Astrocyte of the spinal cord (primary cell): ENCODE measurements at regions not wholly inside any gene's neighbourhood (a gene's known extent, or its start where the extent isn't known, plus 50 kb on each side); places are given as distances from the start of the nearest gene placed in this dataset.

ENCODE experiments used
- DNase-seq: peaks from one replicate; pipeline ENCODE4 v3.0.0; 2011; ENCODE audit warnings: low read depth, low spot score
- H3K4me3 ChIP-seq: 2 replicates; pipeline ENCODE4 v1.5.1; 2011; ENCODE audit warnings: low read depth, mild to moderate bottlenecking, low read length, moderate library complexity
- CTCF ChIP-seq: IDR thresholded peaks from 2 replicates; pipeline ENCODE4 v1.5.1; 2012; ENCODE audit warnings: low read depth, mild to moderate bottlenecking, low read length, inconsistent platforms
- in situ Hi-C: cut with HindIII; loops from 2 replicates; pipeline ENCODE4 v1.10.0; 2017; ENCODE audit warnings: low sequenced_read_pairs

GRCh38 chrX:107562482-107562881, 65.8 kb upstream of the PRPS1 start:
- in situ Hi-C loops, result no loop called here
- peak; percentile 76 for DNase-seq
- TF ChIP-seq CTCF, result no peak
- H3K4me3 ChIP-seq, result no peak overlapping the region

GRCh38 chrX:107563824-107564223, 64.5 kb upstream of the PRPS1 start:
- no peak overlapping the region for H3K4me3 ChIP-seq
- TF ChIP-seq CTCF, result no peak
- DNase-seq, result no peak
- in situ Hi-C loops, result no loop called here

GRCh38 chrX:107565015-107565414, 63.3 kb upstream of the PRPS1 start:
- in situ Hi-C loops, result no loop called here
- no peak for TF ChIP-seq CTCF
- no peak overlapping the region for H3K4me3 ChIP-seq
- no peak for DNase-seq

GRCh38 chrX:107565931-107566603, 62.2 kb upstream of the PRPS1 start:
- no peak overlapping the region for H3K4me3 ChIP-seq
- in situ Hi-C loops, result no loop called here
- peak; percentile 81 for DNase-seq
- TF ChIP-seq CTCF, result no peak

GRCh38 chrX:107566604-107567262, 61.6 kb upstream of the PRPS1 start:
- no peak overlapping the region for H3K4me3 ChIP-seq
- in situ Hi-C loops, result no loop called here
- DNase-seq, result no peak
- no peak for TF ChIP-seq CTCF

GRCh38 chrX:107567370-107567769, 60.9 kb upstream of the PRPS1 start:
- TF ChIP-seq CTCF, result no peak
- in situ Hi-C loops, result no loop called here
- no peak for DNase-seq
- H3K4me3 ChIP-seq, result no peak overlapping the region
